HEK293 (cell line): ENCODE measurements at regions not wholly inside any gene's neighbourhood (a gene's known extent, or its start where the extent isn't known, plus 50 kb on each side); places are given as distances from the start of the nearest gene placed in this dataset.

ENCODE experiments used
- CTCF ChIA-PET: fragments of 350-600 bp; formaldehyde crosslinking; extraction: SDS; loops from one replicate; lab custom pipeline; 2021; ENCODE audit warnings: antibody characterized with exemption; lab: Yijun Ruan, JAX
- POLR2A ChIA-PET: fragments of 300-600 bp; formaldehyde crosslinking; extraction: SDS; loops from one replicate; lab custom pipeline; 2020; ENCODE audit warnings: antibody characterized with exemption, inconsistent platforms; lab: Yijun Ruan, JAX
- H3K27ac ChIP-seq: fragments of 200-500 bp; sonication (Bioruptor generic); 2 replicates; pipeline ENCODE4 v1.5.1; 2014; ENCODE audit warnings: low read depth, low read length, control low read depth, inconsistent platforms; ENCODE audit errors: extremely low read depth
- H3K36me3 ChIP-seq, 2 experiments: fragments of 200-500 bp in 1 of 2; sonication (Bioruptor generic) in 1 of 2; 1 replicate in 1 of 2; 2 replicates in 1 of 2; pipeline ENCODE4 v1.5.1; 2014 to 2017; ENCODE audit warnings: inconsistent platforms in 2 of 2, low read length in 2 of 2; ENCODE audit not compliant: control insufficient read depth in 2 of 2, insufficient read depth in 1 of 2
- H3K4me1 ChIP-seq: fragments of 200-500 bp; sonication (Bioruptor generic); 2 replicates; pipeline ENCODE4 v1.5.1; 2014; ENCODE audit warnings: mild to moderate bottlenecking, low read length, inconsistent platforms; ENCODE audit not compliant: control insufficient read depth, insufficient read depth
- H3K4me3 ChIP-seq: 2 replicates; pipeline ENCODE4 v1.5.1; 2011; ENCODE audit warnings: low read depth, mild to moderate bottlenecking, control low read depth, low read length, moderate library complexity
- H3K9me3 ChIP-seq: fragments of 200-500 bp; sonication (Bioruptor generic); 2 replicates; pipeline ENCODE4 v1.5.1; 2014; ENCODE audit warnings: low read depth, low read length, inconsistent platforms; ENCODE audit not compliant: control insufficient read depth, insufficient read depth
- EGR2 ChIP-seq: fragments of 450-650 bp; formaldehyde crosslinking; IDR thresholded peaks from 2 replicates; pipeline ENCODE4 v1.5.1; 2016; ENCODE audit warnings: low read depth, missing biosample characterization, missing genetic modification characterization
- MYNN ChIP-seq: fragments of 450-650 bp; formaldehyde crosslinking; IDR thresholded peaks from 2 replicates; pipeline ENCODE4 v1.5.1; 2016; ENCODE audit warnings: missing biosample characterization, missing genetic modification characterization, borderline replicate concordance
- PRDM1 ChIP-seq: fragments of 450-650 bp; formaldehyde crosslinking; IDR thresholded peaks from 2 replicates; pipeline ENCODE4; 2016; ENCODE audit warnings: missing biosample characterization, missing genetic modification characterization
- SETDB1 ChIP-seq: IDR thresholded peaks from one replicate; pipeline ENCODE4 v1.6.1; 2017; ENCODE audit warnings: mild to moderate bottlenecking, low read length, moderate library complexity, mixed read lengths; ENCODE audit not compliant: insufficient read length
- YY1 ChIP-seq: fragments of 450-650 bp; formaldehyde crosslinking; IDR thresholded peaks from 2 replicates; pipeline ENCODE4 v1.5.1; 2018; ENCODE audit warnings: missing biosample characterization, missing genetic modification characterization
- ZBTB1 ChIP-seq: fragments of 450-650 bp; formaldehyde crosslinking; IDR thresholded peaks from 2 replicates; pipeline ENCODE4 v1.5.1; 2016; ENCODE audit warnings: missing biosample characterization, missing genetic modification characterization
- ZFP3 ChIP-seq: fragments of 450-650 bp; formaldehyde crosslinking; IDR thresholded peaks from 2 replicates; pipeline ENCODE4 v1.5.1; 2016; ENCODE audit warnings: low read depth, missing biosample characterization, missing genetic modification characterization
- ZNF112 ChIP-seq: fragments of 450-650 bp; formaldehyde crosslinking; IDR thresholded peaks from 2 replicates; pipeline ENCODE4 v1.5.0; 2017; ENCODE audit warnings: missing biosample characterization, missing genetic modification characterization
- ZNF175 ChIP-seq: fragments of 450-650 bp; formaldehyde crosslinking; IDR thresholded peaks from 2 replicates; pipeline ENCODE4 v1.5.1; 2016; ENCODE audit warnings: missing biosample characterization, missing genetic modification characterization
- ZNF239 ChIP-seq: fragments of 450-650 bp; formaldehyde crosslinking; IDR thresholded peaks from 2 replicates; pipeline ENCODE4 v1.5.1; 2016; ENCODE audit warnings: missing biosample characterization, missing genetic modification characterization
- ZNF24 ChIP-seq: fragments of 450-650 bp; formaldehyde crosslinking; IDR thresholded peaks from 2 replicates; pipeline ENCODE4 v1.5.1; 2016; ENCODE audit warnings: missing biosample characterization, missing genetic modification characterization
- ZNF37A ChIP-seq: fragments of 450-650 bp; IDR thresholded peaks from 2 replicates; pipeline ENCODE4 v1.5.1; 2018; ENCODE audit warnings: missing biosample characterization, missing genetic modification characterization
- ZNF394 ChIP-seq: fragments of 450-650 bp; formaldehyde crosslinking; IDR thresholded peaks from 2 replicates; pipeline ENCODE4 v1.5.1; 2016; ENCODE audit warnings: missing biosample characterization, missing genetic modification characterization, mild to moderate bottlenecking, moderate library complexity, borderline replicate concordance
- ZNF449 ChIP-seq: fragments of 450-650 bp; formaldehyde crosslinking; IDR thresholded peaks from 2 replicates; pipeline ENCODE4 v1.5.1; 2017; ENCODE audit warnings: missing biosample characterization, mild to moderate bottlenecking, missing genetic modification characterization, moderate library complexity
- ZNF560 ChIP-seq: fragments of 450-650 bp; formaldehyde crosslinking; IDR thresholded peaks from 2 replicates; pipeline ENCODE4 v1.5.1; 2017; ENCODE audit warnings: missing biosample characterization, missing genetic modification characterization, borderline replicate concordance
- ZNF561 ChIP-seq: fragments of 450-650 bp; IDR thresholded peaks from 2 replicates; pipeline ENCODE4 v1.5.1; 2018; ENCODE audit warnings: missing biosample characterization, missing genetic modification characterization, borderline replicate concordance
- ZNF692 ChIP-seq: fragments of 450-650 bp; formaldehyde crosslinking; IDR thresholded peaks from 2 replicates; pipeline ENCODE4 v1.5.1; 2016; ENCODE audit warnings: missing biosample characterization, missing genetic modification characterization
- ZNF785 ChIP-seq: fragments of 450-650 bp; formaldehyde crosslinking; IDR thresholded peaks from 2 replicates; pipeline ENCODE4 v1.5.1; 2016; ENCODE audit warnings: missing biosample characterization, missing genetic modification characterization

- no peaks in the 10 kb centered on the region for H3K4me1 ChIP-seq
- CTCF ChIA-PET = interaction anchor here (1.3 kb wide), 1 partner anchor 10 kb away, joined by 3 read pairs; no protein-coding TSS in a partner anchor
These were observed 194.2 kb upstream of the SGK1 start for GRCh38 chr6:134511984-134512683.

GRCh38 chr6:134510920-134511319, 193.0 kb upstream of the SGK1 start:
- Histone ChIP-seq H3K36me3 (no peaks in the 10 kb centered on the region), H3K4me1 (no peaks in the 10 kb centered on the region), H3K9me3 (no peaks in the 10 kb centered on the region)
- POLR2A ChIA-PET = no interaction called here
- no peak for TF ChIP-seq YY1 (tag by site-specific recombination)
- no peak for TF ChIP-seq ZBTB1
- no peak for TF ChIP-seq ZNF37A
- TF ChIP-seq, all 188 proteins: peak for 0
- Histone ChIP-seq H3K4me3 (no peak overlapping the region), H3K27ac (no peak overlapping the region)
- CTCF ChIA-PET = interaction anchor here (0.7 kb wide), 1 partner anchor 46 kb away, joined by 3 read pairs; no protein-coding TSS in a partner anchor

More at GRCh38 chr6:134511984-134512683, 194.2 kb upstream of the SGK1 start:
- no peaks in the 10 kb centered on the region for H3K9me3 ChIP-seq
- TF ChIP-seq ZNF175 (no peak), ZNF24 (tag by site-specific recombination) (no peak), ZNF449 (no peak), SETDB1 (no peak), ZFP3 (tag by site-specific recombination) (no peak), ZNF692 (tag by site-specific recombination) (no peak), ZNF785 (no peak), ZNF561 (tag by site-specific recombination) (no peak)
- POLR2A ChIA-PET = no interaction called here
- H3K4me3 ChIP-seq = no peak overlapping the region
- H3K27ac ChIP-seq = no peak overlapping the region
- H3K36me3 ChIP-seq = no peaks in the 10 kb centered on the region

GRCh38 chr6:134510142-134510541, 192.2 kb upstream of the SGK1 start:
- no peaks in the 10 kb centered on the region for H3K4me1 ChIP-seq
- TF ChIP-seq EGR2 = 0 out of 2 replicates have a peak, but pooled peaks have one; percentile 7
- TF ChIP-seq MYNN (tag by site-specific recombination) = no peak
- no peak overlapping the region for H3K27ac ChIP-seq
- no peaks in the 10 kb centered on the region for H3K36me3 ChIP-seq
- CTCF ChIA-PET = interaction anchor here (0.6 to 1.1 kb wide), 4 partner anchors 8 to 45 kb away, joined by 3 read pairs; no protein-coding TSS in a partner anchor
- POLR2A ChIA-PET = no interaction called here
- no peak overlapping the region for H3K4me3 ChIP-seq
- no peaks in the 10 kb centered on the region for H3K9me3 ChIP-seq

GRCh38 chr6:134508862-134509498, 191.1 kb upstream of the SGK1 start:
- Histone ChIP-seq H3K36me3 (no peaks in the 10 kb centered on the region), H3K4me1 (no peaks in the 10 kb centered on the region), H3K9me3 (no peaks in the 10 kb centered on the region), H3K4me3 (no peak overlapping the region)
- no peak for TF ChIP-seq ZNF112
- TF ChIP-seq ZNF239 (tag by site-specific recombination) = no peak
- no peak for TF ChIP-seq PRDM1
- no peak for TF ChIP-seq ZNF560 (tag by site-specific recombination)
- TF ChIP-seq ZNF394 (tag by site-specific recombination) = no peak
- TF ChIP-seq, all 188 proteins: peak for 0
- CTCF ChIA-PET = no interaction called here
- no peak overlapping the region for H3K27ac ChIP-seq
- POLR2A ChIA-PET = no interaction called here
